GM21515 (cell line): ENCODE measurements at regions not wholly inside any gene's neighbourhood (a gene's known extent, or its start where the extent isn't known, plus 50 kb on each side); places are given as distances from the start of the nearest gene placed in this dataset.

Experiments used
- ATAC-seq: cut with Tn5 transposase; IDR thresholded peaks from one replicate; pipeline ENCODE4 v1.9.1; 2021; ENCODE audit not compliant: unreplicated experiment

GRCh38 chr12:126534495-126534894 is 1469.3 kb downstream of the AACS start:
- ATAC-seq: no peak

- no peak for ATAC-seq
Measured at GRCh38 chr12:126534942-126535341, 1469.7 kb downstream of the AACS start.

GRCh38 chr12:126535971-126536370 is 1470.7 kb downstream of the AACS start:
- ATAC-seq: no peak

- no peak for ATAC-seq
Measured at GRCh38 chr12:126537961-126538530, 1472.8 kb downstream of the AACS start.

GRCh38 chr12:126538888-126539287 is 1473.7 kb downstream of the AACS start:
- no peak for ATAC-seq

GRCh38 chr12:126545411-126545810 is 1480.2 kb downstream of the AACS start:
- ATAC-seq: no peak

- ATAC-seq: no peak
Measured at GRCh38 chr12:126547905-126548304, 1482.7 kb downstream of the AACS start.

GRCh38 chr12:126551869-126552268 is 1486.6 kb downstream of the AACS start:
- ATAC-seq: no peak

GRCh38 chr12:126554625-126555024 is 1489.4 kb downstream of the AACS start:
- ATAC-seq: no peak

- no peak for ATAC-seq
Measured at GRCh38 chr12:126557659-126558058, 1492.4 kb downstream of the AACS start.

- ATAC-seq: no peak
Measured at GRCh38 chr12:126558219-126558618, 1493.0 kb downstream of the AACS start.

GRCh38 chr12:126558810-126559209 is 1493.6 kb downstream of the AACS start:
- ATAC-seq: no peak

GRCh38 chr12:126567016-126567415 is 1501.8 kb downstream of the AACS start:
- ATAC-seq: no peak

- no peak for ATAC-seq
Measured at GRCh38 chr12:126569706-126570105, 1504.5 kb downstream of the AACS start.

- ATAC-seq: no peak
Measured at GRCh38 chr12:126570566-126570965, 1505.3 kb downstream of the AACS start.

GRCh38 chr12:126572170-126572569 is 1506.9 kb downstream of the AACS start:
- no peak for ATAC-seq

- ATAC-seq: no peak
Measured at GRCh38 chr12:126581655-126582054, 1516.4 kb downstream of the AACS start.

GRCh38 chr12:126582231-126582630 is 1517.0 kb downstream of the AACS start:
- no peak for ATAC-seq

GRCh38 chr12:126588586-126589249 is 1523.5 kb downstream of the AACS start:
- no peak for ATAC-seq

- no peak for ATAC-seq
Measured at GRCh38 chr12:126591533-126591932, 1526.3 kb downstream of the AACS start.

GRCh38 chr12:126601184-126602170 is 1536.2 kb downstream of the AACS start:
- no peak for ATAC-seq

GRCh38 chr12:126602612-126603011 is 1537.4 kb downstream of the AACS start:
- no peak for ATAC-seq
